Epithelial cell of prostate (primary cell): ENCODE measurements at regions not wholly inside any gene's neighbourhood (a gene's known extent, or its start where the extent isn't known, plus 50 kb on each side); places are given as distances from the start of the nearest gene placed in this dataset.

Experiments used
- DNase-seq: peaks from one replicate; pipeline ENCODE4 v3.0.0-alpha.2; 2011; ENCODE audit warnings: low read depth, low spot score
- H3K27ac ChIP-seq: fragments of 450-650 bp; 2 replicates; pipeline ENCODE4 v1.5.1; 2017; ENCODE audit warnings: mild to moderate bottlenecking

DNA sequence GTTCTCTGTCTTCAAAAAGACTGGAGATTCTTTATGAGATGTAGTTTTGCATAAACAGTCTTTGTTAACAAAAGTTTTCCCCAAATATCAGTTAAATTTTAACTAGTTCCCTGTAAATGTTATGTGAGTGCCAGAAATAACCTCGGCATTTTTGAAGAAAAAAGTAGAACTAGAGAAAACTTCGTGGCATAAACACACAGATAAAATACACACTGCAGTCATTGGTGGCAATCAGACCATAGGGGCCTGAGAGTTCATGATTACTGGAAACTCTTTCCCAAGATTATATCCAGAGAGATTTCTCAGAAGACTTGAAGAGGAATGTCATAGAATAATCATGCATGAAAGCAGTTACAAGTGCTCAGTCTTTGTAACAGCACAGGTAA, 190.0 kb downstream of the MZT1 start:
- no peak overlapping the region for H3K27ac ChIP-seq

GRCh38 chr13:72536714-72537394, 190.6 kb downstream of the MZT1 start:
- no peak overlapping the region for H3K27ac ChIP-seq
- DNase-seq: no peak

More for the DNA sequence above, 190.0 kb downstream of the MZT1 start:
- DNase-seq: no peak

GRCh38 chr13:72534951-72535640, 192.3 kb downstream of the MZT1 start:
- H3K27ac ChIP-seq: no peak overlapping the region
- no peak for DNase-seq

DNA sequence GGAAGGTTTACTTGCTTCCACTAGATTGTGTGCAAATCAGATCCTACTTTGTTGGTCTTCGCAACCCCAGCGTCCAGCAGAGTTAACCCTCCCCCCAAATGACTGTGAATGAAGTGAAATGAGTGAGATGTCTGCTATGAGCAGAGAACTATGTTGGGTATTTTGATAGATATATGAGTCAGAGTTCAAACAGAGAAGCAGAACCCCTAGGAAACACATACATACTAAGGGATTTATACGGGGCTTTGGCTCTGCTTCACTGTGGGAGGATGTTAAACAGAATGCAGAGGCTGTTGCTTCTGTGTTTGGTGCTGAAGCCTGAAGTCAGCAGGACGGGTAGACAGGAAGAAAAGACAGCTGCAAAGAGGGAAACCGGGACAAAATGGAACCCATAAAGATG, 197.0 kb downstream of the MZT1 start:
- H3K27ac ChIP-seq: no peak overlapping the region
- no peak for DNase-seq

GRCh38 chr13:72527333-72527732, 200.1 kb downstream of the MZT1 start:
- no peak for DNase-seq
- no peak overlapping the region for H3K27ac ChIP-seq

DNA sequence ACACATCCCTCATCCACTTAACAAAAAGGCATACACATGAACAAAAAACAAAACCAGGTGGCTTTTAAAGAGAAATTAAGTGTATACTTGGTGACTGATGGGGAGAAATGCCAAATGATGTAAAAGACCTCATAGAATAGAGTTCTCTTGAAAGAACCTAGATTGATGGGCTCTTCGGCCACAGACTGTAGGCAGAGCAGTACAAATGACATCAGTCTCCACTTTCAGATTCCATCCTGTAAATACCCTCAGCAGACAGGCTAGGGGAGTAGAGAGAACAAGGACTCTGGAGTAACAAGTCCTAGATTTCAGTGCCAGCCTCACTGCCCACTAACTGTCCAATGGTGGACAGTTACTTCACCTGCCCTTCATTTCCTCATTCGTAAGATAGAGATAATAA, 203.8 kb downstream of the MZT1 start:
- DNase-seq: no peak
- no peak overlapping the region for H3K27ac ChIP-seq

DNA sequence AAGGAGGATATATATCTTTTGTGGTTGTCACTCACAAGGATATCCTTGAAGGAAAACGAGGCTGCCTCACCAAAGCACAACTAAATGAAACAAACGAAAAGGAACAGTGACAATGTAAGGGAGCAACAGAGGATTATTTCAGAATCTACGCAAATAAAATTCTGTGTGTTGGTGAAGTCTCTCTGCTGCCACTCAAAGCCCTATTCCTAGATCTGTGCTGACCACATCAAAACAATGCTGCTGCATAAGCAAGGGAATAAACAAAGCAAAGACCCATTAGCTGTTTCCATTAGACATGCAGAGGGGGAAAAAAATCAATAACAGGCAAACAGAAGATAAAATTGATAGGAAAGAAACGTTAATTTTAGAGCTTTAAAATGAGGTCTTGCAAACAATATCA, 204.4 kb downstream of the MZT1 start:
- H3K27ac ChIP-seq: no peak overlapping the region
- no peak for DNase-seq

DNA sequence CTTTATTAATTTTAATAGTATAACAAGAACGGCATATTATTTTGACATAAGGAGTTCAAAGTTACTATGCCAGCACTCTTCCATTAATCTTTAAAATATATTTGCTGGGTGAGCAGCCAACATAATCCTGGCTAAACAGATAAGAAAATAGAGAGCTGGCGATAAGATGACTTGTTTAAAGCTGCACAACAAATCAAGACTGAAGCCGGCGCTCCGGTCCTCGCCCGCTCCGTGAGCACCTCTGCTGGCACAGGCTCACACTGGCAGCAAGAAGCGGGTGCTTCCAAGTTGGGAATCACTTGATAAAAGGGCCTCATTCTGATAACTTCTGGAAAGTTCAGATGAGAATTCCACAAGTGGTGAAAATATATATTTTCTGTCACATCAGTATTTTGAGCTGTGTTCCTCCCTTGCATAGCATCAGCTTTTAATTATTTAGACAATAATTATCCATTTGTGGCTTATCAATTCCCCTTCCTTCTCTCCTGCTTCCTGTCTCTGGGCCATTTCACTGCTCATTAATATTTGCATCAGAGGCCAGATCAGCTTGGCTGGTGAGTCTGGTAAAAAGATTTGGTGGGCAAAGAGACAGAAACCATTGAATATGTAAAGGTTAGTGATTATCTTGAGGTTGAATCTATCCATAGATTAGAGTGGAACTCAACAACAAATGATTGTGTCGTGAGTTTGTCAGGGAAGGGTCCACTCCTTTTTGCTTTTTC, 205.3 kb downstream of the MZT1 start:
- no peak for DNase-seq
- H3K27ac ChIP-seq: no peak overlapping the region

DNA sequence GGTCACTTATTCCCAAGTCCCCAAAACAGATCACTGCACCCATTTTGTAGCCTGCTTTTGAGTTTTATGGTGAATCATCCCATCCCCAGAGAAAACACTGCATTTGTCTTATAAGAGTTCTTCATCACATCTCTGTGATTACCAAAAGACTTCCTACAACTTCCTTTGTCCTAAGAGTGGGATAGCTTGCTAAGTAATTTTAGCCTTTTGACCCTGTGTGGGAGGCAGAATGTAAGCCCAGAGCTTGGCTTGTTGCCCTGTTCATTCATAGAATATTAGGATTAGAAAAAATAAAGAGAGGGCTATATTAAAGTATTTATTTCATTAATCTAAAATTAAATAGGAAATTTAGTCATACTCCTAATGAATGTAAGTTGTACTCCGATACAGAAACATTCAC, 213.3 kb downstream of the MZT1 start:
- no peak for DNase-seq
- no peak overlapping the region for H3K27ac ChIP-seq

- no peak for DNase-seq
Measured at GRCh38 chr13:72508392-72508791, 219.0 kb downstream of the MZT1 start.

GRCh38 chr13:72507416-72508199, 219.8 kb downstream of the MZT1 start:
- no peak for DNase-seq
- H3K27ac ChIP-seq: no peak overlapping the region

More at GRCh38 chr13:72508392-72508791, 219.0 kb downstream of the MZT1 start:
- H3K27ac ChIP-seq: no peak overlapping the region

- H3K27ac ChIP-seq: no peak overlapping the region
- DNase-seq: no peak
Measured at GRCh38 chr13:72506706-72507105, 220.7 kb downstream of the MZT1 start.

DNA sequence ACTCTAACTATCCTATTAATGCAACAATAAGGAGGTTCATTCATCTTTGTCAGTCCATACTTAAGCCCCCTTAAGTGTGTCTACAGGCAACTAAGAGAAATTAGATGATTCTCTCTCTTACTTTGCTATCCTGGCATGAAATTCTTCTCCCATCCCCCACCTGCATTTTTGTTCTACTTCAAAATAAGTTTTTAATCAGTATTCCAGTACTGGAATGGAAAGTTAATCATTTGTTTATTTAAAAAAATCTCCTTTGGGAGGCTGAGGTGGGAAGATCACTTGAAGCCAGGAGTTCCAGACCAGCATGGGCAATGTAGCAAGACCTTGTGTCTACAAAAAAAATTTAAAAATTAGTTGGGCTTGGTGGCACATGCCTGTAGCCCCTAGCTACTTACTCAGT, 222.1 kb downstream of the MZT1 start:
- DNase-seq: no peak
- no peak overlapping the region for H3K27ac ChIP-seq

- DNase-seq: no peak
Measured at GRCh38 chr13:72504131-72504841, 223.1 kb downstream of the MZT1 start.

DNA sequence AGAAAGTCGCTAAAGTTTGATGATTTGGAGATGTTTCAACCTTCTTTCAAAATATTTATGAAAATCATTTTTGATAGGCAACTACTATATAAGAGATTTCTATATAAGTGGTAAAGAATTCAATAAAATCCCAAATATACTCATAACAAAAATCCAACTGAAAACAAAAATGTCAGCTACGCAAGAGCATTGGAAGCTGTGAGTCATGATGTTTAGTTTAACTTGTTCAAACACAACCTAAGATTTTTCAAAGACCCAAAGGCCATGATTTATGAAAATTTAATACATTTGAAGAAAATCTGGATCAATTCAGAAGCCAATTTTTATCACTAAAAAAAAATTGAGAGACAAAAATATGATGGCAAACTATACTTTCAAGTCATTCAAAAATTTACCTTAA, 226.6 kb downstream of the MZT1 start:
- no peak for DNase-seq
- H3K27ac ChIP-seq: no peak overlapping the region

More at GRCh38 chr13:72504131-72504841, 223.1 kb downstream of the MZT1 start:
- no peak overlapping the region for H3K27ac ChIP-seq

- H3K27ac ChIP-seq: no peak overlapping the region
- DNase-seq: no peak
Measured at GRCh38 chr13:72495681-72496080, 231.7 kb downstream of the MZT1 start.

DNA sequence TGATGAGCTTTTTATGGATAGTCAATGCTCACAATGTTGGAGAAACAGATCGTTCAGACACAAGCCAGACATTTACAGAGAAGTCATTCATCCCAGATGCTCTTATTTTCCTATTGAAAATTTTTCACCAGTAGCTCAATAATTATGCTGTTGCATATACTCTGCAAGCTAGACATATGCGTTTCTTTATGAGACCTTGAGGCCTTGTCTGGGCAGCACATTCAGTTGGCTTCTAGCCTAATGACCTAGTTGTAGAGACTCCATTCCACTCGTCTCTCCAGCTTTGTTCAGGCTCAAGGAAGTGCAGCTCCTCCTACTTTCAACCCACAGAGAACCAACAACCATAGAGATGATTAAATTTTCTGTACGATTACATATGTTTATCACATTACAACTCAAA, 237.7 kb downstream of the MZT1 start:
- no peak overlapping the region for H3K27ac ChIP-seq
- DNase-seq: no peak

- no peak overlapping the region for H3K27ac ChIP-seq
- DNase-seq: no peak
Measured at GRCh38 chr13:72473321-72473720, 254.1 kb downstream of the MZT1 start.

GRCh38 chr13:72469906-72470305, 257.5 kb downstream of the MZT1 start:
- no peak for DNase-seq
- H3K27ac ChIP-seq: no peak overlapping the region

DNA sequence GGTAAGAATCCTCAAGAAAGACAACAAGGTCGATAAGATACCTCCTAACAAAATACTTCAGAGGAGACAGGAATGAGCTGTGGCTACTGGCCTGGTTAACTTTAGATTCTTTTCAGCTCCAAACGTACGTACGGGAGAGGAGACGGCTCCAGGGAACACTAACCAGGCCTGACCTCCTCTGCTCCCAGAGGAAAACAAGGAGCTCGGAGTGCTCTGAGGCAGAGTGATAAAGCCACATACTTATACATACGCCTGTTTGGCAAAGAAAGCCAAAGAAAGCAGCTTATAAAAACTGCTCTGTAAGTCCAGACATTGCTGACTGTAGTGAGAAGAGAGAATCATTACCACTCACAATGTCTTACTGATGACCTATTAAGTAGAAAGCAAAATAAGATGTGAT, 263.9 kb downstream of the MZT1 start:
- DNase-seq: no peak
- no peak overlapping the region for H3K27ac ChIP-seq
